HCT116 (cell line): ENCODE measurements at regions not wholly inside any gene's neighbourhood (a gene's known extent, or its start where the extent isn't known, plus 50 kb on each side); places are given as distances from the start of the nearest gene placed in this dataset.

Experiments used
- CEBPB ChIP-seq: IDR thresholded peaks from 2 replicates; pipeline ENCODE4 v1.6.1; 2012; ENCODE audit warnings: low read depth
- RAD21 ChIP-seq: IDR thresholded peaks from 2 replicates; pipeline ENCODE4 v1.6.1; 2012; ENCODE audit warnings: low read depth, mild to moderate bottlenecking
- TCF7L2 ChIP-seq: IDR thresholded peaks from 2 replicates; pipeline ENCODE4 v1.7.0; 2011; ENCODE audit warnings: borderline replicate concordance, inconsistent platforms; ENCODE audit not compliant: insufficient read depth, insufficient read length; ENCODE audit errors: extremely low read depth
- YY1 ChIP-seq: IDR thresholded peaks from 2 replicates; pipeline ENCODE4 v1.6.1; 2011; ENCODE audit warnings: low read length, low read depth, moderate library complexity, mild to moderate bottlenecking; ENCODE audit not compliant: insufficient replicate concordance; ENCODE audit errors: extremely low read depth
- TF ChIP-seq, protein P1 (sequence below), 3 experiments: fragments of 200-600 bp in 1 of 3; sonication (generic) in 1 of 3; IDR thresholded peaks in 2 of 3; conservative IDR thresholded peaks in 1 of 3; 2 replicates each; pipeline ENCODE4 v1.5.1; 2012 to 2017; ENCODE audit warnings: low read depth in 2 of 3, low read length in 2 of 3, antibody characterized with exemption in 1 of 3, borderline replicate concordance in 1 of 3, control low read depth in 1 of 3, mild to moderate bottlenecking in 1 of 3, mixed read lengths in 1 of 3, mixed run types in 1 of 3, moderate library complexity in 1 of 3; ENCODE audit not compliant: insufficient read depth in 1 of 3
- TF ChIP-seq, protein P2 (sequence below): IDR thresholded peaks from 2 replicates; pipeline ENCODE4 v1.6.1; 2011; ENCODE audit warnings: mild to moderate bottlenecking, low read length, moderate library complexity; ENCODE audit not compliant: insufficient replicate concordance; ENCODE audit errors: extremely low read depth
- TF ChIP-seq, protein P3 (sequence below): IDR thresholded peaks from 2 replicates; pipeline ENCODE4 v1.6.1; 2012
- TF ChIP-seq, protein P4 (sequence below): IDR thresholded peaks from 2 replicates; pipeline ENCODE4 v1.6.1; 2012

DNA sequence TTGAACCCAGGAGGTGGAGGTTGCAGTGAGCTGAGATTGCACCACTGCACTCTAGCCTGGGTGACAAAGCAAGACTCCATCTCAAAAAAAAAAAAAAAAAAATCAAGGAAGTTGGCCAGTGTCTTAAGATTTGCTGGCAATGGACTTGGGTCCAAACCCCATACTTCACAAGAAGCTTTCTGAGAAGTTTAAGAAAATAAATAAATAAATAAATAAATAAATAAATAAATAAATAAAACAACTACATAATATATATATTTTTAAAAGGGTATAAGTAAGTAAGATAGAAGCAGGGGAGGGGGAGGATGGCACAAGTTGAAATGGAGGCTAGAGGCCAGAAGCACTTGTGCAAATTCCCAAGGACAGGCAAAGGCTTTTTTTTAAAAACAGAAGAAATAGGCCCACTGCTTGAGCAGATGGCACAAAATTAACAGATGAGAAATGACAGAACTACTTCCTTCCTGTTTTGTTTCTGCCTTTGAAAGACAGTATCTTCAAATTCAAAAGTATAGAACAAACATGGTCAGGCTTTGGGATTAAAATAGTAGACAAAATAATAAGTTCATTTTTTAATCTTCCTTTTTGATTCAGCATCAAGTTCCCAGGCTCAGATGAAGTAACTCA is 287.7 kb downstream of the ALDH8A1 start:
- TF ChIP-seq, protein P1, sequence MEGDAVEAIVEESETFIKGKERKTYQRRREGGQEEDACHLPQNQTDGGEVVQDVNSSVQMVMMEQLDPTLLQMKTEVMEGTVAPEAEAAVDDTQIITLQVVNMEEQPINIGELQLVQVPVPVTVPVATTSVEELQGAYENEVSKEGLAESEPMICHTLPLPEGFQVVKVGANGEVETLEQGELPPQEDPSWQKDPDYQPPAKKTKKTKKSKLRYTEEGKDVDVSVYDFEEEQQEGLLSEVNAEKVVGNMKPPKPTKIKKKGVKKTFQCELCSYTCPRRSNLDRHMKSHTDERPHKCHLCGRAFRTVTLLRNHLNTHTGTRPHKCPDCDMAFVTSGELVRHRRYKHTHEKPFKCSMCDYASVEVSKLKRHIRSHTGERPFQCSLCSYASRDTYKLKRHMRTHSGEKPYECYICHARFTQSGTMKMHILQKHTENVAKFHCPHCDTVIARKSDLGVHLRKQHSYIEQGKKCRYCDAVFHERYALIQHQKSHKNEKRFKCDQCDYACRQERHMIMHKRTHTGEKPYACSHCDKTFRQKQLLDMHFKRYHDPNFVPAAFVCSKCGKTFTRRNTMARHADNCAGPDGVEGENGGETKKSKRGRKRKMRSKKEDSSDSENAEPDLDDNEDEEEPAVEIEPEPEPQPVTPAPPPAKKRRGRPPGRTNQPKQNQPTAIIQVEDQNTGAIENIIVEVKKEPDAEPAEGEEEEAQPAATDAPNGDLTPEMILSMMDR (IDR thresholded peaks at IDR 0.05 in 2 of 3, conservative IDR thresholded peaks at IDR 0.05 in 1 of 3; ENCODE audit: borderline replicate concordance in 1 of 3, insufficient read depth in 1 of 3, low read depth in 2 of 3, low read length in 2 of 3), result no peak
- TF ChIP-seq RAD21 (no peak), YY1 (no peak), CEBPB (no peak), TCF7L2 (no peak)
- TF ChIP-seq, protein P2, sequence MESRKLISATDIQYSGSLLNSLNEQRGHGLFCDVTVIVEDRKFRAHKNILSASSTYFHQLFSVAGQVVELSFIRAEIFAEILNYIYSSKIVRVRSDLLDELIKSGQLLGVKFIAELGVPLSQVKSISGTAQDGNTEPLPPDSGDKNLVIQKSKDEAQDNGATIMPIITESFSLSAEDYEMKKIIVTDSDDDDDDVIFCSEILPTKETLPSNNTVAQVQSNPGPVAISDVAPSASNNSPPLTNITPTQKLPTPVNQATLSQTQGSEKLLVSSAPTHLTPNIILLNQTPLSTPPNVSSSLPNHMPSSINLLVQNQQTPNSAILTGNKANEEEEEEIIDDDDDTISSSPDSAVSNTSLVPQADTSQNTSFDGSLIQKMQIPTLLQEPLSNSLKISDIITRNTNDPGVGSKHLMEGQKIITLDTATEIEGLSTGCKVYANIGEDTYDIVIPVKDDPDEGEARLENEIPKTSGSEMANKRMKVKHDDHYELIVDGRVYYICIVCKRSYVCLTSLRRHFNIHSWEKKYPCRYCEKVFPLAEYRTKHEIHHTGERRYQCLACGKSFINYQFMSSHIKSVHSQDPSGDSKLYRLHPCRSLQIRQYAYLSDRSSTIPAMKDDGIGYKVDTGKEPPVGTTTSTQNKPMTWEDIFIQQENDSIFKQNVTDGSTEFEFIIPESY, result no peak
- TF ChIP-seq, protein P3, sequence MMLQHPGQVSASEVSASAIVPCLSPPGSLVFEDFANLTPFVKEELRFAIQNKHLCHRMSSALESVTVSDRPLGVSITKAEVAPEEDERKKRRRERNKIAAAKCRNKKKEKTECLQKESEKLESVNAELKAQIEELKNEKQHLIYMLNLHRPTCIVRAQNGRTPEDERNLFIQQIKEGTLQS, result no peak
- TF ChIP-seq, protein P4, sequence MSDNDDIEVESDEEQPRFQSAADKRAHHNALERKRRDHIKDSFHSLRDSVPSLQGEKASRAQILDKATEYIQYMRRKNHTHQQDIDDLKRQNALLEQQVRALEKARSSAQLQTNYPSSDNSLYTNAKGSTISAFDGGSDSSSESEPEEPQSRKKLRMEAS, result no peak
